ENCODE measurements at regions not wholly inside any gene's neighbourhood (a gene's known extent, or its start where the extent isn't known, plus 50 kb on each side); places are given as distances from the start of the nearest gene placed in this dataset.

DNA sequence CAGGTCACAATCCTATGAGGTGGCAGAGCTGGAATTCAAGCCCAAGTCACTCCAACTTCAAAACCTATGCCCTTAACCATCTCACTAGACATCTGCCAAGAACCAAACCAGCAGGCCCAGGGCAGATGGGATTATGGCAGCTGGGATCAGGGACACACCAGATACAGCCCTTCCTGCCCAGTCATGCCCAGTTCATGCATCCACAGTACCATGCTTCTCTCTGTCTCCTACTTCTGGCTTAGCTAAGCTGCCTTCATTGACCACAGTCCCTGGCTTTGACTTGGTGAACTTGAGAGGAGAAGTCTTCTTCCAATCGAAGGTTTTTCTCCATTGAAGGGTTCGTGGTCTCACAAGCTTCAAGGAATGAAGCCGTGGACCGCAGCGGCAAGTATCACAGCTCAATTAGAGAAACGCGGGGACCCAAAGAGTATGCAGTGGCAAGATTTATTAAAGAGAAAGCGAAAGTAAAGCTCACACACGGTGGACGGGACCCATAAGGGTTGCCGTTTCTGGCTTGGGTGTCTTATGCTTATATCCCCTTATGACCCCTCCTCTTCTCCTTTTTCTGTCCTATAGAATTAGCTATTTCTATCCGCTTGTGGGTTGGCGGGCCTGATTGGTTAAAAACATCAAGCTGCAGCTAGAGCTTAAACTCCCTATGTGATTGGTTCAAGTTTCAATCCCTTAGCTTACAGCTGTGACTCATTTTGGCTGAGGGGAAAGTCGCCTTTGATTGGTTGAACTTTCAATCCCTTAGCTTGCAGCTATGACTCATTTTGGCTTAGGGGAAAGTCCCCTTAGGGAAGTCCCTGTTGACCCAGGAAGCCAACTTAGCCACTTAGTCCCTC lies 101.2 kb downstream of the TRIM36 start:
- Histone ChIP-seq H3K4me3 (ENCODE audit: low read length in 3 of 3) (peak overlapping the region in 2 of 3 donors; percentile 12 to 22), H3K4me1 (ENCODE audit: control insufficient read depth in 2 of 3, insufficient read depth in 2 of 3, low read depth in 1 of 3, low read length in 3 of 3) (no peaks in the 10 kb centered on the region), H3K9ac (ENCODE audit: low read length in 3 of 3) (no peak overlapping the region), H3K9me3 (ENCODE audit: control insufficient read depth in 2 of 3, insufficient read depth in 1 of 3, low read length in 3 of 3) (no peaks in the 10 kb centered on the region), H3K27me3 (ENCODE audit: control insufficient read depth, insufficient read depth, low read length) (no peaks in the 10 kb centered on the region), H3K36me3 (ENCODE audit: control insufficient read depth in 2 of 3, insufficient read depth in 3 of 3, low read length in 3 of 3) (no peaks in the 10 kb centered on the region), H3K27ac (ENCODE audit: low read depth in 2 of 2, low read length in 2 of 2) (no peak overlapping the region)
- FAIRE-seq (no peak), DNase-seq (no peak)
- TF ChIP-seq, protein P1, sequence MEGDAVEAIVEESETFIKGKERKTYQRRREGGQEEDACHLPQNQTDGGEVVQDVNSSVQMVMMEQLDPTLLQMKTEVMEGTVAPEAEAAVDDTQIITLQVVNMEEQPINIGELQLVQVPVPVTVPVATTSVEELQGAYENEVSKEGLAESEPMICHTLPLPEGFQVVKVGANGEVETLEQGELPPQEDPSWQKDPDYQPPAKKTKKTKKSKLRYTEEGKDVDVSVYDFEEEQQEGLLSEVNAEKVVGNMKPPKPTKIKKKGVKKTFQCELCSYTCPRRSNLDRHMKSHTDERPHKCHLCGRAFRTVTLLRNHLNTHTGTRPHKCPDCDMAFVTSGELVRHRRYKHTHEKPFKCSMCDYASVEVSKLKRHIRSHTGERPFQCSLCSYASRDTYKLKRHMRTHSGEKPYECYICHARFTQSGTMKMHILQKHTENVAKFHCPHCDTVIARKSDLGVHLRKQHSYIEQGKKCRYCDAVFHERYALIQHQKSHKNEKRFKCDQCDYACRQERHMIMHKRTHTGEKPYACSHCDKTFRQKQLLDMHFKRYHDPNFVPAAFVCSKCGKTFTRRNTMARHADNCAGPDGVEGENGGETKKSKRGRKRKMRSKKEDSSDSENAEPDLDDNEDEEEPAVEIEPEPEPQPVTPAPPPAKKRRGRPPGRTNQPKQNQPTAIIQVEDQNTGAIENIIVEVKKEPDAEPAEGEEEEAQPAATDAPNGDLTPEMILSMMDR (IDR thresholded peaks at IDR 0.05; ENCODE audit: borderline replicate concordance, extremely low read depth, insufficient read depth), result no peak
- intact Hi-C loops (cut with DNase I), result no loop called here

DNA sequence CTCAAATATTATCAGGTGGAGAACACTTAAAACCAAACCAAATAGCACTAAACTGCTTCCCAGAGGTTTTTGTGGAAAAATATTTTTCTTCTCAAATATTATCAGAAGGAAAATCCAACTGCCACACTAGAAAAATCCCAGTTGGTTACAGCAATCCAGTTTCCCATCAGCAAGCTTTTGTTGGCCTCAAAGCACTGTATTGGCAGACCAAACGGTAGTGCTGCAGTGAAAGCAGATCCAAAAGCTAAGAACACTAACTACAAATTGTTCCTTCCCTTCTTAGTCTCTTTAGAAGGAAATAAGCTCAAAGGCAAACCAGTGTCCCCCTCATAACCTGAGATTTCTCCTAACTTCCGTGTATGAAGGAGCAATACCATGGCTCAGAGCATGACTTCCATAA lies 105.3 kb downstream of the TRIM36 start:
- Histone ChIP-seq H3K4me3 (ENCODE audit: low read length in 3 of 3) (no peak overlapping the region), H3K9me3 (ENCODE audit: control insufficient read depth in 2 of 3, insufficient read depth in 1 of 3, low read length in 3 of 3) (no peaks in the 10 kb centered on the region), H3K4me1 (ENCODE audit: control insufficient read depth in 2 of 3, insufficient read depth in 2 of 3, low read depth in 1 of 3, low read length in 3 of 3) (no peaks in the 10 kb centered on the region), H3K27me3 (ENCODE audit: control insufficient read depth, insufficient read depth, low read length) (no peaks in the 10 kb centered on the region), H3K27ac (ENCODE audit: low read depth in 2 of 2, low read length in 2 of 2) (no peak overlapping the region), H3K9ac (ENCODE audit: low read length in 3 of 3) (no peak overlapping the region), H3K36me3 (ENCODE audit: control insufficient read depth in 2 of 3, insufficient read depth in 3 of 3, low read length in 3 of 3) (no peaks in the 10 kb centered on the region)
- intact Hi-C loops (cut with DNase I), result no loop called here
- FAIRE-seq (no peak), DNase-seq (no peak)
- TF ChIP-seq, protein P1 (IDR thresholded peaks at IDR 0.05; ENCODE audit: borderline replicate concordance, extremely low read depth, insufficient read depth), result no peak

DNA sequence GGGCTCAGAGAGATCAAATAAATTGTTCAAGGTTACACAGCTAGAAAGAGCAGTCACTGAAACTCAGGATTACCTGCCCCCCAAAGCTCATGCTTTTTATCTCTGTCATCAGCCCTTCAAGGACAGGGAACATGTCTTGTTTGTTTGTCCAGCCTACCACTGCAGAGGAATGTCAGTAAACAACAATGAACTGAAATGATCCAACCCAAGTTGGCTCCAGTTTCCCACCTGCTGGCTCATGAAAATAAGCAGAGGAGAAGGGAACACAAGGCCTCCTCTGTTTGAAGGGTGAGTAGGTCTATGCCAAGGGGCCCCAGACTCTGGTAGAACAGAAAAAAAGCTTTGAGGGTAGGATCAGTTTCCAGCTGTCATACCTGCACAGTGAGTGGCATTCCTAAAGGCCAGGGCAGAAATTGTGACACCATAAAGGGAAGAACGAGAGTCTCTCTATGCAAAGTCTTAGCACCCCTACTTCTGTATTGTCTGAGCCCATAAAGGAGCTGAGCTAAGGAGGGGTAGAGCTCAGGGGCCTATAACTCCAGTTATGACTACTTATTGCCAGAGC lies 115.2 kb downstream of the TRIM36 start:
- Histone ChIP-seq H3K27me3 (ENCODE audit: control insufficient read depth, insufficient read depth, low read length) (no peaks in the 10 kb centered on the region), H3K9ac (ENCODE audit: low read length in 3 of 3) (no peak overlapping the region), H3K36me3 (ENCODE audit: control insufficient read depth in 2 of 3, insufficient read depth in 3 of 3, low read length in 3 of 3) (no peaks in the 10 kb centered on the region), H3K9me3 (ENCODE audit: control insufficient read depth in 2 of 3, insufficient read depth in 1 of 3, low read length in 3 of 3) (no peaks in the 10 kb centered on the region), H3K4me1 (ENCODE audit: control insufficient read depth in 2 of 3, insufficient read depth in 2 of 3, low read depth in 1 of 3, low read length in 3 of 3) (no peaks in the 10 kb centered on the region), H3K27ac (ENCODE audit: low read depth in 2 of 2, low read length in 2 of 2) (no peak overlapping the region), H3K4me3 (ENCODE audit: low read length in 3 of 3) (no peak overlapping the region)
- FAIRE-seq, result no peak
- TF ChIP-seq, protein P1 (IDR thresholded peaks at IDR 0.05; ENCODE audit: borderline replicate concordance, extremely low read depth, insufficient read depth), result no peak
- intact Hi-C loops (cut with DNase I), result no loop called here
- DNase-seq, result no peak
